ENCODE measurements at regions not wholly inside any gene's neighbourhood (a gene's known extent, or its start where the extent isn't known, plus 50 kb on each side); places are given as distances from the start of the nearest gene placed in this dataset.
A peak's percentile ranks its signal among the peaks of the same experiment; 100 is the strongest.

GRCh38 chr12:30082381-30082780 is 298.6 kb upstream of the TMTC1 start:
- DNase-seq = no peak

DNA sequence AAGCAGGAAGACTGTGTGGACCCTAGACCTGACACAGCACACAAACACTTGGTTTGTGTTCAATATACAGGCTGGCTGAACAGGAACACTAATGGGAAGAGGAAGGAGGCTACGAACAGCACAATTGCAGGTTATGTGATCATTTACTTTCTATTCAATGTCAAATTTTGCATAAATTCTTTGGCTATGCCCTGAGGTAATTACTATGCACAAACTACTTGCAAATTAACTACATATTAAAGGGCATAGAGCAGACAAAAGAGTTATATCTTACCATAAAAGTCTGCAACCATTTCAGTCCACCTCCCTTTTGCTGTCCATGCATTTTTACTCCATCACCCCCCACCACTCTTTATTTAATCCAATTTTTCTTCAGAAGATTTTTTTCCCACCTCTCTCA is 291.2 kb upstream of the TMTC1 start:
- DNase-seq = no peak

DNA sequence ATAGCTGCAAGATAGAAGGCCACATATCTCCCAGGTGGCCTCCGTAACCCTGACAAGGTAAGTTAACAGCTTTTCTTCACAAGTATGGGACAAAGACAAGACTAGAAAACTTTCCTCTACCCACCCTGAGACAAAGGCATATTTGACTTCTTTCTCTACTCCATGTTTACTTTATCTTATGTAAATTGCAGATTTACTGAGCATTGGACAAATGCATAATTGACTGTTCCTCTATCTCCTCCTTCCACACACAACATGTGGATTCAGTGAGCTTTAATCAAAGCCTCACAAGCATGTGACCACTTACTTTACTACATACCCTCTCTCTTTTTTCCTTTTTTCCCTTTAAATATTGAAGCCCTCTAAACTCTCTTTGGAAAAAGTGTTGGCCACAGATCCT is 289.1 kb upstream of the TMTC1 start:
- DNase-seq = no peak

- DNase-seq = no peak
Measured at GRCh38 chr12:30067146-30067545, 283.4 kb upstream of the TMTC1 start.

- no peak for DNase-seq
Measured at GRCh38 chr12:30064906-30065305, 281.2 kb upstream of the TMTC1 start.

- no peak for DNase-seq
Measured at GRCh38 chr12:30063435-30063945, 279.7 kb upstream of the TMTC1 start.

- no peak for DNase-seq
Measured at GRCh38 chr12:30048371-30048770, 264.6 kb upstream of the TMTC1 start.

DNA sequence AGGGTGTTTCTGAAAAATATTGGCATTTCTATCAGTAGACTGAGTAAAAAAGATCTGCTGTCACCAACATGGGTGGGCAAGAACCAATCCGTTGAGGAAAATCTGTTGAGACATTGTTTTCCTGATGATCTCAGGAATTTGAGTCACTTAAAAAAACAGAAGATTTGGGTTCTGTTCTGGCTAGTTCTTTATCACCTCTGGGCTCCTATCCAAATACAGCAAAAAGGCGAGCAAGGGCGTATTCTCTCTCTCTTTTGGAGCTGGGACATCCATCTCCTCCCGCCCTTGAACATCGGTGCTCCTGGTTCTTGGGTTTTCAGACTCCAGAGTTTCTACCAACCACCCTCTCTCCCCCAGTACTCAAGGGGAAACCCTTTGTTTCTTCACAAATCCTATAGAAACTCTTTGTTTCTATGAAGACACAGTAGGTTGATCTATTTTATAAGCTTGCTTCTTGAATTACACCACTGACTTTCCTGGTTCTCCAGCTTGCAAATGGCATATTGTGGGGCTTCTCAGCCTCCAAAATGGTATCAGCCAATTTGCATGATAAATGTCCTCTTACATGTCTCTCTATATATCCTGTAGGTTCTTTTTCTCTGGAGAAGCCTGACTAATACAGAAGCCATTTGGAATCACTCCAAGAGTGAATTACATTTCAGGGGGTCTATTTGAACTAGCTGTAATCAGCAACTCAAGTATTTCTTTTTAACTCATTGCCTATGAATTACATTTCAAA is 263.9 kb upstream of the TMTC1 start:
- DNase-seq = peak; percentile 15

- DNase-seq = no peak
Measured at GRCh38 chr12:30046376-30046775, 262.6 kb upstream of the TMTC1 start.

DNA sequence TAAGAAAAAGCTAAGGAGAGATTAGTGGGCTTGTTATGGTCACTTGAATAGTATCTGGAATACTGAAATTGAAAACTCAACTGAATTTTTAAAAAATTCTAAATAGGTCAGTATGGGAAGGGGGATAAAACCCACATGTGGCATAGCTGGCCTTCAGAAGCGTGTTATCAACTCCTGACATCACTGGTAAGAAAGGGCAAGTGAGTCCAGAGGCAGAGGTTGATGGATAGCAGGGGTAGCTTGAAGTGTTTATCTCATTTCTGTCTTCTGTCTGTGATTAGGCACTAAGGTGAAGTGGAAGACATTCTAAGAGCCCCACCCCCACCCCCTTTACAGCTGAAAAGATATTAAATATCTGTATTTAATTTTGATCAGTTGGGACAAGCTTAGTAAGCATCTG is 261.4 kb upstream of the TMTC1 start:
- no peak for DNase-seq

GRCh38 chr12:30044206-30044605 is 260.5 kb upstream of the TMTC1 start:
- DNase-seq = no peak

DNA sequence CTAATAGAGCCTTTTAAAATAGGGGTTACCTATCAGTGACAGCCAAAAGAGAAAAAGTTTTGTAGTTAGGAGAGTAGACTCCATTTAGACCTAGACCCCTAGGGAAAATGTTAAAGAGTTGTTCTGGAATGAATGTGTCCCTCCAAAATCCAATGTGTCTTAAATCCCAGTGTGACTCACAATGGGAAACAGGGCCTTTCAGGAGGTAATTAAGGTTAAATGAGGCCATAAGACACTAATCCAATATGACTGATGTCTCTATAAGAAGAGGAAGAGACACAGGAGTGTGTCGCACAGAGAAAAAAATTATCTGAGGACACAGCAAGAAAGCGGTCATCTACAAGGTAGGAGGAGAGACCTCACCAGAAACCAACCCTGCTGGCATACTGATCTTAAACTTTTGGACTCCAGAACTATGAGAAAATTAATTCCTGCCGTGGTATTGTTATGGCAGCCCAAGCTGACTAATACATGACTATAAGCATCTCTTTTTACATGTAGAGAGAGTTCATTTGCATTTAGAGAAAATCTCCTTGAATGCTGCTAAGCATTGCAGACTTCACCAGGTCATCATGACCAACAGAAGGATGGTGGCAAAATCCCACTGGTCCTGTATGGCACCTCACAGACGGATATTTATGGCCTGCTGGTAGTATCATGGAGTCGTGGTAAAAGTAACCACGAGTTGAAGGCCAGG is 259.6 kb upstream of the TMTC1 start:
- DNase-seq = no peak

GRCh38 chr12:30041096-30041495 is 257.4 kb upstream of the TMTC1 start:
- DNase-seq = no peak

DNA sequence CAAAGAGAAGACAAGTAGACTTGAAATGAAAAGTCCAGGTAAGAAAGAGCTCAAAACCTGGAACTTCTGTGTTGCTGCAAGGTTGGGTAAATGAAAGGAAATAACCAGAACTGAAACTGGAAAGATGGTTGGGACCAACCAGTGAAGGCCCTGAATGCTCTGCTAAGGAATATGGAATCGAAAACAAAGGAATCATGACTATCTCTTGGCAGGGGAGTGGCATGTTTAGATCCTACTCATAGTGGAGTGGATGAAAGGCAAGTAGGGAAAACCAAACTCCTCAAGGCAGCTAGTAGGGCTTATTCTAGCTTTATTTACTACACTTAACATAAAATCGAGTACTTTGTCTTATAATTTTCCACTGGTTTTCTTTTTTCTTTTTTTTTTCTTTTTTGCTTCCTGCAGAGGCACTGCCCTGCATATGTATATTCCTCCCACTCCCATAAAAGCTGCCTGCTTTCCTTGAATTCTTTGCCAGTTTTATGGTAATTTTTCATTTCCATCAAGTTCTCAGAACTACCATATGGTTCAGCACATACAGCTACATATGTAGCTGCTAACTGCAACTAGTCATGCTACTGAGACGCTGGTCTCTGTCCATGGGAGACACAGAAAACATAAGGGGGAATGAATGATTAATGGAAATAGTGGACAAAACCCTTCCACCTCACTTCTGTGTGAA is 247.1 kb upstream of the TMTC1 start:
- no peak for DNase-seq

DNA sequence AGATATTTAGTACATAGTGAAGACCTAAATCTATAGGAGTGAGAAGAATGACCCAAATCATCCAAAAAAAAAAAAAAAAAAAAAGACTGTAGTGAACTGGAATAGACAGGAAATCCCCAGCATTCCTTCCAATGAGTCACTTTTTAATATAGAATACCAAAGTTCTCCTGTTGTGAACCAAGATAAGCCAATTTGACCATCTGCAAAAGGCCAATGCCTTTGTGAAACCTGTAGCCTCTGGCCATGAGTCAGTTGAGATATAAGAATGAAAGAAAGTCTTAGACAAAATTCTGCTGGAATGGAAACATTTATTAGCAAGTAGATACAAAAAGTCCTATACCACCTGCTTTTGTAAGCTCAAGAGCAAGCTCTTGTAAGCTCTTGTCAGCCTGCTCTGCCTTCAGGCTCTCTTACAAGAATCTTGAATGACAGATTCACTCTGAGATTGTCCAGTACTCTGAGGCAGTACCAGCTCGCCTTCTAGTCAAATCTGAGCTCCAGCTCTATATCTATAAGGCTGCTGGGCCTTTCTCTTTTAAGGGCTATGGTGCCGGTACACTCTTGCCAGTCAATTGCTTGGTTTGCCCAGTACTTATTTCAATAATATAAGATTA is 243.0 kb upstream of the TMTC1 start:
- DNase-seq = no peak

DNA sequence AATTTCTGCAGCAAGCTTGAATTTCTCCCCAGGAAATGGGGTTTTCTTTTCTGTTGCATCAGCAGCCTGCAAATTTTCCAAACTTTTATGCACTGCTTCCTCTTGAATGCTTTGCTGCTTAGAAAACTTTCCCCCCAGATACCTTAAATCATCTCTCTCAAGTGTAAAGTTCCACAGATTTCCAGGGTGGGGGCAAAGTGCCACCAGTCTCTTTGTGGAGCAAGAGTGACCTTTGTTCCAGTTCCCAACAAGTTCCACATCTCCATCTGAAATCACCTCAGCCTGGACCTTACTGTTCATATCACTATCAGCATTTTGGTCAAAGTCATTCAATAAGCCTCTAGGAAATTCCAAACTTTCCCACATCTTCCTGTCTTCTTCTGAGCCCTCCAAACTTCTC is 241.6 kb upstream of the TMTC1 start:
- DNase-seq = no peak

DNA sequence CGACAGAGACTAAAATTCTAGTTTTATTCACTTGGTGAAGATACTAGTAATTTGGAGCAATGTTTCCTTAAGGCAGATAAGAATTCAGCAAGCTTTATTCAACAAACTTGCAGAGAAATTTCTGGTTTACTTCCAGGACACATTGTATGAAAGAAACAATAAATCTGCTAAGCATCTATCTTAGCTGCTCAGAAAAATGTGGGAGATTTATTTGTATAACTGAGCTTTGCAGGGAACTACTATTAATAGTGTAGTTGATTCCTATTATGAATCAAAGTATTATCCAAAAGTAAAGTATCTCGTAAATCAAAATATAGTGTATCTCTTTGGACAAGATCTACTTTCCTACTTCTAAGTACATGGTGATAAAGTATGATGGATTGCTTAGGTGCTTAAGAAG is 239.4 kb upstream of the TMTC1 start:
- no peak for DNase-seq

DNA sequence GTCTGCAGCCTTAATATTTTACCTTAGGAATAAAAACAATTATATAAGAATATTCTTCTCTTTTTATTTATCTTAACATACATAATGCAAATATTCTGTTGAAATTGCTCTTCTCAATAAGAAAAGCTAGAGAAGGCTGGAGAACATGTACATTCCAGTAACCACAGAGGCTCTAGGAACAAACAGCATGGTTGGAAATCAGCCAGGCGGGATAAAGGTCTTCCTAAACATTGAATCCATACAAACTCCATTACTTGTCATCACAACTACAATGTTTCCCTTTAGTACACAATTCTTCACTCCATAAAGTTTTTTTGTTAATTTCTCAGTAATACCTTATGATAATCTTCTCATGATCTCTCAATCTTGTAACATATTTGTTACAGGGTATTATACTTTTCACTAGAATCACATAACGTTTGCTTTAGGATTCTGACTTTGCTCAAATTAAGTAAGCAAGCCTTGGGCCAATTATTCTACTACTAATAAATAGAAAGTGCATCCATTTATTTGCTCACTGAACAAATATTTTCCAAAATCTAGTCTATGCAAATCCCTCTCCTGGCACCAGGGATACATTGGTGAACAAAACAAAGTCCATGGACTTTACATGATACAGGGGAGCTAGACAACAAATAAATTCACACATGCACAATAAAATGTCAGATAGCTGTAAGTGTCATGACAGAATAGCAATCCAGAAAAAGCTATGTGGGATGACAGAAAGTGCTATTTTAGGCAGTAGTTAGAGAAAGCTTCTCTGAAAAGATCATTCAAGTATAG is 237.5 kb upstream of the TMTC1 start:
- DNase-seq = no peak

- DNase-seq = no peak
Measured at GRCh38 chr12:30019366-30020140, 235.8 kb upstream of the TMTC1 start.

- no peak for DNase-seq
Measured at GRCh38 chr12:30016540-30017055, 232.9 kb upstream of the TMTC1 start.

DNA sequence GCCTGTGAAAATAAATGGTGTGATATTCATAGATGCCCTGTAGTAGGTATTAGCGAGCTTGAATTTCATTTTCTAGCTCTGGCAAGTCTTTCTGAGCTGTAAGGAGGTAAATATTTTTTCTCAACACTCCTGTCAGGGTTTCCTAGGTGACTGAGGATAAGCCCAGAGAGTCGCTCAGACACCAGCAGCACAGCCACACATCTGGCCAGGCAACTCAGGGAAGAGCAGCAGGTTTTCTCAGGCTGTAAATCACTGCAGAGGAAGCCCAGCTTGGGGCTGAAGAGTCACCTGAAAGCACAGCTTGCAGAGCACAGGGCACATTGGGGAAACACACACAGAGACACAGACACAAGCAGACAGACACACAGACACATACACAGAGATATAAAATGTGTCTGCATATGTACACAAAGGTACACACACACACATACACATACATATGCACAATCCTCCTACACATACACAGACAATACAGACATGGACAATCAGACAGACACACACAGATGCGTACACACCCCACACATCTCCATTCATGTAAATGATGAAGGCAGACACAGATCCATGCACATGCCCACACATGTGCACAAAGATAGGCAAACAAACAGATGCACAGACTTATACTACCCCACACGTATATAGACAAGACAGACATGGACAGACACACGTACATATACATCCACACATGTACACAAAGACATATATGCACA is 232.0 kb upstream of the TMTC1 start:
- DNase-seq = no peak

All from NCI-H2107 (cell line).